ENCODE measurements at regions not wholly inside any gene's neighbourhood (a gene's known extent, or its start where the extent isn't known, plus 50 kb on each side); places are given as distances from the start of the nearest gene placed in this dataset.

DNA sequence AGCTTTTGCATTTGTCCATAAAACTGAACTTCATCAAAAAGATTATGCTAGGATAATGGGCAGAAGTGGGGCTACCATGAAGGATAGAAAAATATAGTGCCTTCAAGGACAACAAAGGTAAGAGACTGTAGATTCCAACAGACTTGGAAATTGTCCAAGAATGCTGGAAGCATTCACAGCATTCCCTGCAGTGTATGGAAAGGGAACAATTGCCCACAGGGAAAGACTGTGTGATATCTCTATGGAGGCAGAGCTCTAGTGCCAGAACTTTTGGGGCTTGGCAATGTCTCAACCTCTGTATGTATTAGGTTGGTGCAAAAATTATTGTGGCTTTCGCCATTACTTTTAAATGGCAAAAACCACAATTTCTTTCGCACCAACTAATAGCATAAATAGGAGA is 1598.8 kb upstream of the MIR17HG start:
- no peak for TF ChIP-seq TAF1 (IDR thresholded peaks at IDR 0.05; ENCODE audit: borderline replicate concordance, low read depth, low read length)
- TF ChIP-seq POLR2A (IDR thresholded peaks at IDR 0.05; ENCODE audit: low read depth, low read length) = no peak
- no peak for TF ChIP-seq POLR2AphosphoS5 (IDR thresholded peaks at IDR 0.05; ENCODE audit: low read depth, low read length)
- DNase-seq (ENCODE audit: insufficient read length) = no peak
- FAIRE-seq = no peak

DNA sequence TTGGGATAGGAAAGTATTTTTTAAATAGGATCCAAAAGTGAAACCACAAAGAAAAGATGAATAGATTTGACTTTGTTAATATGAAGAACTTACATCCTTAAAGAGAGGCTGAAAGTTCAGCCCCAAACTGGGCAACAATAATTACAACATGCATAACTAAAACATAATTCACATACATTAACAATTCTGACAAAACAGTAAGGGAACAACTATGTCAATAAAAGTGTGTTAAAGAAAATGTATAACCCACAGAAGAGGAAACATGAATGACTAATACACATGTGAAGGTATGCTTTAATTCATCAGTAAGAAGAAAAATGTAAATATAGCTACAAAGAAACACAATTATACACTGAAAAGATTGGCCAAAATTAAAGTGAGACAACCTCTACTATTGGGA is 1597.6 kb upstream of the MIR17HG start:
- TF ChIP-seq POLR2A (IDR thresholded peaks at IDR 0.05; ENCODE audit: low read depth, low read length) (no peak), TAF1 (IDR thresholded peaks at IDR 0.05; ENCODE audit: borderline replicate concordance, low read depth, low read length) (no peak), POLR2AphosphoS5 (IDR thresholded peaks at IDR 0.05; ENCODE audit: low read depth, low read length) (no peak)
- DNase-seq (ENCODE audit: insufficient read length) = no peak

DNA sequence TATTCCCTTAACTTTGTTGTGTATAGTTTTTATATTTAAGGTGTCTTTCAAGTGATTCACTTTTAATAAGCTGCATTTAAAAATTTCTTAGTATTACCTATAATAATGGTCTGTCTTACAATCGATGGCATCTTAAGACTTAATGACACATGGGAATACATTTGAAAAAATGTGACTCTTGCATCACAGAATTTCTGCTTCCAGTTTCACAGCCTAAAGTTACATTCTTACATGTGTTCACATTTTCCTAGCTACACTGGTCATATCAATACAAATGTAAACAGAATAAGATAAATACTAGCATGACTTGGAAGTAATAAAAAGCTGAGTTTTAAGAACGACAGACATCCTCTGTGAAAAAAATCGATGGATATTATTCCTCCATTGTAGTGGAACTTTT is 1597.1 kb upstream of the MIR17HG start:
- TF ChIP-seq POLR2AphosphoS5 (IDR thresholded peaks at IDR 0.05; ENCODE audit: low read depth, low read length) = no peak
- no peak for TF ChIP-seq TAF1 (IDR thresholded peaks at IDR 0.05; ENCODE audit: borderline replicate concordance, low read depth, low read length)
- no peak for TF ChIP-seq POLR2A (IDR thresholded peaks at IDR 0.05; ENCODE audit: low read depth, low read length)
- no peak for FAIRE-seq
- DNase-seq (ENCODE audit: insufficient read length) = no peak

More for the DNA sequence above, 1597.6 kb upstream of the MIR17HG start:
- no peak for FAIRE-seq

DNA sequence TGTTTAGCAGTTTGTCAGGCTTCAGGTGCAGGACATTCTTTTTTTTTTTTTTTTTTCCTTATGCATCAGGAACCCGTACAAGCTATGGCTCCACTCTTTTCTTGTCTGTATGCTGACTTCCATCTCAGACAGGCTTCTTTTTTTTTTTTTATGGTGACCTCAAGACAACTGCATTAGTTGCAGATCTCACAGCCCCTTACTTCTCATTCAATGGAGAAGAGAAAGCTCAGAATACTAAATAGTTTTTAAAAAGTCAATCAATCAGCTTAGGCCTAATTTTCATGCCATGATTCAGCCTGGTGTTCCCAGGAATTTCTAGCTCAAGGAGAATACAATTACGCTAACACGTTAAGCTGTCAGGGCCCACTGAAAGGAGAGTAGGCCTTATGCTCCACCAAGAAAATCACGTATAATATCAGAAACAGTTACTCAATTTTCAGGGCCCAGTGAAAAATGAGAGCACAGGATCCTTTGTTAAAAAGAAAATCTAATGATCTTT is 1596.0 kb upstream of the MIR17HG start:
- no peak for FAIRE-seq
- TF ChIP-seq TAF1 (IDR thresholded peaks at IDR 0.05; ENCODE audit: borderline replicate concordance, low read depth, low read length) (no peak), POLR2AphosphoS5 (IDR thresholded peaks at IDR 0.05; ENCODE audit: low read depth, low read length) (no peak), POLR2A (IDR thresholded peaks at IDR 0.05; ENCODE audit: low read depth, low read length) (no peak)
- DNase-seq (ENCODE audit: insufficient read length) = no peak

DNA sequence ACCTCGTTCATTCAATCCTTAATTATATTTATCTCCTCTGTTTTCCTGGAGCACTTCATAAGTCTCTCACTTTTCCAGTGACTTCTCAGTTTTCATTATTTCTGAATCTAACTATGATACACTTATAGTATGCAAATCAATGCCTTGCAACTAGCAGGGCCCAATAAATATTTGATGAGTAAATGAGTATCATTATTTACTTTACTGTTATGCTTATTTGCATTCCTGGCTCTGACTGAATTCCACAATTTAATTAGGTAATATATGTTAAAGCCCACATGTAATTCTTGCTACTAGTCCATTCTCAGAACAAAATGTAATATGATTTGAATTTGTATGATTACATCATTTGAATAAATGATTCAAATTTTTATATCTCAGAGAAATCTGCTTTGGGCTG is 1595.1 kb upstream of the MIR17HG start:
- DNase-seq (ENCODE audit: insufficient read length) (no peak), FAIRE-seq (no peak)
- no peak for TF ChIP-seq POLR2A (IDR thresholded peaks at IDR 0.05; ENCODE audit: low read depth, low read length)

DNA sequence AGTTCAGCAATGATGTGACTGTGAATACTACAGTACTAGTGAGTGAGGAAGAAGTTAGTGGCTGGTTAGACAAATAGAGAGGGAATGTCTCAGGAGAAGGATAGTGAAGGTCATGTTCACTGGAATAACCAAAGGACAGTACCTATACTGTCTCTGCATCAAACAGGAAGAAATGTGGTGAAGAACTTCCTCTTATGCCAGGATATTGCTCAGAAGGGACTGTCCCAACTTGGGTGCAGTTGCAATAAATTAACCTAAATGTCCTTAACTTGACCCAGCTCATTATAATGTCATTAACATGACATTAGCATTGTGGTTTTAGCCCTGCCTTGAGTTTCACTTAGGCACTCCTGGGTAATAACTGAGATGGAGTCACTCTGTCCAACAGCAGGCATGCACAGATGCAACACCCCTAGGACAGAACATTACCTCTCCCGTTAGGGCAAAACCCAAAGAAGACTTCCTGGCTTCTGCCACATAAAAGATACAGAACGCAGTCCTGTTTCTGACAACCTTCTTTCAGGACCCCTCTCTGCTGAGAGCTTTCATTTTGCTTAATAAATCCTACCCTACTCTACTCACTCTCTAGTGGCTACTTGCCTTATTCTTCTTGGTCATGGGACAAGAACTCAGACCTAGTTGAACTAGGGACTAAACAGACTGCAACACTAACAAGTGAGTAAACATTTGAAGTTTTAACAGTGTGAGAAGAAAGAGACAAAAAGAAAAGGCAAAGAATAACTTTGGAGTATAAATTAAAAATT is 1591.6 kb upstream of the MIR17HG start:
- TF ChIP-seq POLR2A (IDR thresholded peaks at IDR 0.05; ENCODE audit: low read depth, low read length) (no peak), TAF1 (IDR thresholded peaks at IDR 0.05; ENCODE audit: borderline replicate concordance, low read depth, low read length) (no peak), POLR2AphosphoS5 (IDR thresholded peaks at IDR 0.05; ENCODE audit: low read depth, low read length) (no peak)
- FAIRE-seq (no peak), DNase-seq (ENCODE audit: insufficient read length) (no peak)

DNA sequence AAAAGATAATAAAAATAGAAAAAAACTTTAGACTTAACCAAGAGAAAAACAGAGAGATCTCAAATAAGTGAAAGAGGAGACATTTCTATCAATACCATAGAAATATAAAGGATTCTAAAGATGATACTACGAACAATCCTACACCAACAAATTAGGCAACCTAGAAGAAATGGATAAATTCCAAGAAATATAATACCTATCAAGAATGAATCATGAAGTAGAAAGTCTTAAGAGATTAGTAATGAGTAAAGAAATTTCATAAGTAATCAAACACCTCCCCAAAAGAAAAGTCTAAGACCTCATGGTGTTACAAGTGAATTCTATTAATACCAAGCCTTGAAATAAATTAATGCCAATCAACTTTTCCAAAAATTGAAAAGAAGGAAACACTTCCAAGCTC is 1584.5 kb upstream of the MIR17HG start:
- FAIRE-seq (no peak), DNase-seq (ENCODE audit: insufficient read length) (no peak)
- no peak for TF ChIP-seq POLR2AphosphoS5 (IDR thresholded peaks at IDR 0.05; ENCODE audit: low read depth, low read length)
- TF ChIP-seq POLR2A (IDR thresholded peaks at IDR 0.05; ENCODE audit: low read depth, low read length) = no peak
- no peak for TF ChIP-seq TAF1 (IDR thresholded peaks at IDR 0.05; ENCODE audit: borderline replicate concordance, low read depth, low read length)

DNA sequence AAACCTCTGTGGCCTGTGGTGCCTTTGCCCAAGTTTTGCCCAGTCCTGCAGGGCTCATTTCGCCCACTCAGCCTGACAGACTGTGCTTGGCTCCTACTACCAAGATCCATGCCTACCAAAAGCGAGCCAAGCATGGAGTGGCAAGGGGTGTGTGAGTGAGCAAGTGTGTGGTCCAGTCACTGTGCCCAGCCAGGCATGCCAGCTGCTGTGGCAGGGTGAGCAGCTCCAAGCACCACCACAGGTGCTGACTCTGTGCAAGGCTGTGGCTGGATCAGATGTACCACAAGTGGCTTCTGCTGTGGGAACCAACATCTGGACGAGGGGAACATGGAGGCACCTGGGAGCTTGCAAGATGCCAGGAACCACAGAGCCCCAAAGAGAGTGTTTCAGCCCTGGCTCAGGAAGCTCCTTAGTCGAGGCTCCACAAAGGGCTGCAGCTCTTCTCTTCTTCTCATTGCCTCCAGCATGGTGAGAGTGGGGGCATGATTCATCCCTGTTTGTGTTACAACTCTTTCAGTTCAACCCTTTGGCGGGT is 1564.2 kb upstream of the MIR17HG start:
- DNase-seq (ENCODE audit: insufficient read length) (no peak), FAIRE-seq (no peak)
- no peak for TF ChIP-seq POLR2A (IDR thresholded peaks at IDR 0.05; ENCODE audit: low read depth, low read length)
- no peak for TF ChIP-seq POLR2AphosphoS5 (IDR thresholded peaks at IDR 0.05; ENCODE audit: low read depth, low read length)
- TF ChIP-seq TAF1 (IDR thresholded peaks at IDR 0.05; ENCODE audit: borderline replicate concordance, low read depth, low read length) = no peak

DNA sequence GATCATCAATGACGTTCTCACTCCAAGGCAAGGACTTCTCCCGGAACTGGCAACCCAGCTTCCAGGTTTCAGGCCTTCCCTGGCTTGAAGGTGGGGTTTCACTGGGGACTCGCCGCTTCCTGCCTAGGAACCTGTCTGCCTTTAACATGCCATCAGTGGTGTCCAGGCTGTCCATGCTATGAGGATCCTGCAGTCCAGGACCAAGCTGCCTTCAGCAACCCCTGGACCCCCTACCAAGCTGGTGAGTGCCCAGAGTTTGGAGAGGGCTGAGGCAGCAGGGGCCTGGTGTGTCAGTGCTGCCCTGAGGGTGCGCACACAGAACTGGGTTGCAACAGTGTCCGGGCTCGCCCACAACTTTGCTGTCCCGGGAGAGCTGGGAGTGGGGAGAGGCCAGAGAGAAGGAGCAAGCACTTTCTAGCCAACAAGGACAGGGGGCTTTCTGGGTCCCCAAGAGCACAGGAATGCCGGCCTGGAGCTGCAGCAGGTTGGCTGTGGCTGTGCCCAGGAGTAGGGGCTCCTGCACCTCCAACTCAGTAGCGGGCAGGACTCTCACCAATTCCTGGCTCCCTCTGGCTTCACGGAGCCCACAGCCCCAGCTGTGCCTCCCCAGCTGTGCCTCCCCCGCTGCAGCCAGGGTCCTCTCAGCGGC is 1563.2 kb upstream of the MIR17HG start:
- FAIRE-seq = no peak
- no peak for TF ChIP-seq TAF1 (IDR thresholded peaks at IDR 0.05; ENCODE audit: borderline replicate concordance, low read depth, low read length)
- no peak for TF ChIP-seq POLR2A (IDR thresholded peaks at IDR 0.05; ENCODE audit: low read depth, low read length)
- no peak for TF ChIP-seq POLR2AphosphoS5 (IDR thresholded peaks at IDR 0.05; ENCODE audit: low read depth, low read length)
- DNase-seq (ENCODE audit: insufficient read length) = no peak

DNA sequence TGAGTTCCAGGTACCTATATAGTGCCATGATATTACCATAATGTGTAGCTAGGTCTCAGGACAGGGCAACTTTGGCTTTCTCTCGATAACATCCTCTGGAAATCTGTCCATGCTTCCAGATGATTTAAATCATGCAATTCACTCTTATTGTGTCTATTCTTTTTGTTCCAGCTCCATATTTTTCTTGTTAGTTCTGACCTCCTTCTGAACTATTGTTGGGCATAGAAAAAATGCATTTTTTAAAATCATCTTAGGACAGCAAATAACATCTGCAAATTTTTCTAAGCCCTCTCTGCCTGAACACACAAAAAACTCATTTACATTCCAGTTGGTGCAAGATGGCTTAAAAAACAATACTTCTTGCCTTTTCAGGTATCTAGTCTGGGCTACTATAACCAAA is 1561.0 kb upstream of the MIR17HG start:
- TF ChIP-seq POLR2A (IDR thresholded peaks at IDR 0.05; ENCODE audit: low read depth, low read length) (no peak), TAF1 (IDR thresholded peaks at IDR 0.05; ENCODE audit: borderline replicate concordance, low read depth, low read length) (no peak)
- DNase-seq (ENCODE audit: insufficient read length) = no peak
- no peak for FAIRE-seq

DNA sequence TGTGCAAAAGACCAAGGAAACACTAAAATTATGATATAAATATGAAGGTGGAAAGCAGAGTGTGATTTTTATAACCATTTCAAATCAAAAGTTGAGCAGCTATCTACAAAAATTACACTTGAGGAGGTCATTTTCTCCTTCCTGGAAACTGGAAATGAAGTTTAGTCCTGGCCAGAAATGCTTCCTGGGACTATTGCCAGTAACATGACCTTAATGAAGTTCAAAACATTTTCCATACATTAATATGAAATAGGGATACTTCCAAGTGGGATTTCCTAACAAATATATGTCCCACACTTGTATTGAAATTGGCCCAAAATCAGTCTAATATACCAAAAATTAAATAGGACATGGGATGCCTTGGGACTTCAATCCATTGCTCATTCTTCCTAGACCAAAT is 1556.8 kb upstream of the MIR17HG start:
- FAIRE-seq (no peak), DNase-seq (ENCODE audit: insufficient read length) (no peak)
- TF ChIP-seq TAF1 (IDR thresholded peaks at IDR 0.05; ENCODE audit: borderline replicate concordance, low read depth, low read length) = no peak
- no peak for TF ChIP-seq POLR2AphosphoS5 (IDR thresholded peaks at IDR 0.05; ENCODE audit: low read depth, low read length)
- TF ChIP-seq POLR2A (IDR thresholded peaks at IDR 0.05; ENCODE audit: low read depth, low read length) = no peak

Measured in GM12892 (cell line).